Prostate gland (tissue), 2 donors: ENCODE measurements at regions not wholly inside any gene's neighbourhood (a gene's known extent, or its start where the extent isn't known, plus 50 kb on each side); places are given as distances from the start of the nearest gene placed in this dataset.

Experiments used
- POLR2A ChIP-seq: fragments of 450-650 bp; IDR thresholded peaks from one replicate; pipeline ENCODE4 v1.6.1; 2016; ENCODE audit warnings: antibody characterized with exemption, mild to moderate bottlenecking
- POLR2AphosphoS5 ChIP-seq: sonication (generic); formaldehyde crosslinking; IDR thresholded peaks from one replicate; pipeline ENCODE4 v1.6.1; 2017; ENCODE audit warnings: antibody characterized with exemption
- TF ChIP-seq, protein P1 (sequence below), 4 experiments: fragments of 200-600 bp in 2 of 4; fragments of 450-650 bp in 2 of 4; sonication (generic) in 2 of 4; IDR thresholded peaks; 1 replicate in 3 of 4; 2 replicates in 1 of 4; pipeline ENCODE4 v1.5.1; 2016 to 2019; ENCODE audit warnings: antibody characterized with exemption in 4 of 4, mild to moderate bottlenecking in 2 of 4, moderate library complexity in 2 of 4

DNA sequence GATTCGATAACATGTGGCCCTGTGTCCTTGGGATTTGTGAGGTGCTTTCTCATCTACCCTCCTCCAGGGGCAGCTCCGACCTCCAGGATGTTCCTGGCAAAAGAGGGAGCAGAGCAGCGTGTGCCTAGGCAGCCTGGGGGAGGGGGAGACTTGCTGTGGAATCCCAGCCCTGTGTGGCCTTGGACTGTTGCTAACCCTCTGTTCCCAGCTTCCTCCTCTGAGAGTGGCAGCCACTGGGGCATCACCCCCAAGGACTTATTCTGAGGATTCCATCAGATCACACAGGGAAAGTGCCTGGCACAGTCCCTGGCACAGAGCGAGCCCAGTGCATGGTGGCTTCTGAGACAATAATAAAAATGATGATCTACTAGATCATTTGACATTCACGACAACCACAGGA, 265.1 kb upstream of the MVB12B start:
- TF ChIP-seq, protein P1, sequence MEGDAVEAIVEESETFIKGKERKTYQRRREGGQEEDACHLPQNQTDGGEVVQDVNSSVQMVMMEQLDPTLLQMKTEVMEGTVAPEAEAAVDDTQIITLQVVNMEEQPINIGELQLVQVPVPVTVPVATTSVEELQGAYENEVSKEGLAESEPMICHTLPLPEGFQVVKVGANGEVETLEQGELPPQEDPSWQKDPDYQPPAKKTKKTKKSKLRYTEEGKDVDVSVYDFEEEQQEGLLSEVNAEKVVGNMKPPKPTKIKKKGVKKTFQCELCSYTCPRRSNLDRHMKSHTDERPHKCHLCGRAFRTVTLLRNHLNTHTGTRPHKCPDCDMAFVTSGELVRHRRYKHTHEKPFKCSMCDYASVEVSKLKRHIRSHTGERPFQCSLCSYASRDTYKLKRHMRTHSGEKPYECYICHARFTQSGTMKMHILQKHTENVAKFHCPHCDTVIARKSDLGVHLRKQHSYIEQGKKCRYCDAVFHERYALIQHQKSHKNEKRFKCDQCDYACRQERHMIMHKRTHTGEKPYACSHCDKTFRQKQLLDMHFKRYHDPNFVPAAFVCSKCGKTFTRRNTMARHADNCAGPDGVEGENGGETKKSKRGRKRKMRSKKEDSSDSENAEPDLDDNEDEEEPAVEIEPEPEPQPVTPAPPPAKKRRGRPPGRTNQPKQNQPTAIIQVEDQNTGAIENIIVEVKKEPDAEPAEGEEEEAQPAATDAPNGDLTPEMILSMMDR (IDR thresholded peaks at IDR 0.05), result no peak
- no peak for TF ChIP-seq POLR2A
- no peak for TF ChIP-seq POLR2AphosphoS5
